Activated T-cell treated with anti-CD3 and anti-CD28 coated beads, Interleukin-2, amount 50 U/mL, for 72 hours (primary cell): ENCODE measurements at regions not wholly inside any gene's neighbourhood (a gene's known extent, or its start where the extent isn't known, plus 50 kb on each side); places are given as distances from the start of the nearest gene placed in this dataset.
"Not testable (repeated sequence)": the region's sequence is repeated elsewhere in the genome, so short reads cannot be mapped to it uniquely, and the experiment has no call there.

Experiments used
- ATAC-seq, 2 donors: fragments of 150-1000 bp; cut with Tn5 transposase; replicated peaks in 1 of 2; 2 replicates each; pipeline ENCODE4 v1.10.0; 2021; ENCODE audit warnings: moderate library complexity in 2 of 2, mild to moderate bottlenecking in 1 of 2
- DNase-seq, 2 donors: peaks; one replicate each; pipeline ENCODE4 v3.0.0; 2021 to 2022; ENCODE audit warnings: mixed read lengths in 1 of 2
- H3K27ac Mint-ChIP-seq: one replicate; pipeline ENCODE4 v1.8.0; 2022; ENCODE audit warnings: mild to moderate bottlenecking, moderate library complexity, mixed read lengths
- H3K27me3 Mint-ChIP-seq: one replicate; pipeline ENCODE4 v1.8.0; 2022; ENCODE audit warnings: low read depth, mixed read lengths
- H3K36me3 Mint-ChIP-seq, 2 donors: one replicate each; pipeline ENCODE4 v1.8.0; 2022; ENCODE audit warnings: mixed read lengths in 2 of 2, mild to moderate bottlenecking in 1 of 2; ENCODE audit not compliant: insufficient read depth in 2 of 2
- H3K4me1 Mint-ChIP-seq: one replicate; pipeline ENCODE4 v1.8.0; 2022; ENCODE audit warnings: low read depth, mixed read lengths
- H3K4me3 Mint-ChIP-seq, 2 donors: one replicate each; pipeline ENCODE4 v1.8.0; 2022; ENCODE audit warnings: mild to moderate bottlenecking in 2 of 2, mixed read lengths in 2 of 2, moderate library complexity in 2 of 2
- H3K9me3 Mint-ChIP-seq, 2 donors: one replicate each; pipeline ENCODE4 v1.8.0; 2022; ENCODE audit warnings: mixed read lengths in 2 of 2

- no peaks in the 10 kb centered on the region for H3K9me3 Mint-ChIP-seq
- no peak overlapping the region for H3K4me3 Mint-ChIP-seq
- H3K27me3 Mint-ChIP-seq, result peaks cover 7% of the 10 kb centered on the region
- H3K4me1 Mint-ChIP-seq, result peaks cover 18% of the 10 kb centered on the region
- peaks cover 0 to 1% of the 10 kb centered on the region in 2 donors for H3K36me3 Mint-ChIP-seq
- H3K27ac Mint-ChIP-seq, result no peak overlapping the region
- DNase-seq, result no peak
- no peak for ATAC-seq
These were observed 197.0 kb downstream of the DLL1 start for GRCh38 chr6:170093658-170094596.

DNA sequence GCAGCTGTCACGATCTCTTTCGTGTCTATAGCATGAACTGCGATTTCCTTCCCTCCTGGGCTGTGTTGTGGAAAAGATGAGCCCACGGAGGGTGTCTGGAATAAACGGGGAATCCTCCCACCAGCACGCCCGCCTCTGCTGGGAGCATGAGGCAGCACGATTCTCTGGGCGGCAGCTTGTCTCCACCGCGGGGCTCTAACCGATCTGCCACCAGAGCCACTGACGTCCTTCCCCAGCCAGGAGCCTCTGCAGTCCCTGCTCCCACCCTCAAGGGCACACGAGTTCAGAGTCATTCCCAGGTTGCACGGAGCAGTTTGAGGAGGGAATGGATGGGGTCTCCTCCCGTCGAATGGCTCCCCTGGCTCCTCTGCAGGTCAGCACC is 197.6 kb downstream of the DLL1 start:
- H3K9me3 Mint-ChIP-seq, result no peaks in the 10 kb centered on the region
- H3K27me3 Mint-ChIP-seq, result peaks cover 7% of the 10 kb centered on the region
- H3K36me3 Mint-ChIP-seq, result peaks cover 0 to 1% of the 10 kb centered on the region in 2 donors
- peaks cover 24% of the 10 kb centered on the region for H3K4me1 Mint-ChIP-seq
- no peak overlapping the region for H3K4me3 Mint-ChIP-seq
- DNase-seq (no peak), ATAC-seq (no peak)
- H3K27ac Mint-ChIP-seq, result no peak overlapping the region

- no peak overlapping the region for H3K27ac Mint-ChIP-seq
- peaks cover 28% of the 10 kb centered on the region for H3K4me1 Mint-ChIP-seq
- DNase-seq, result no peak
- ATAC-seq, result no peak
- no peaks in the 10 kb centered on the region for H3K9me3 Mint-ChIP-seq
- H3K4me3 Mint-ChIP-seq, result no peak overlapping the region
- H3K36me3 Mint-ChIP-seq, result peaks cover 2 to 4% of the 10 kb centered on the region in 2 donors
- H3K27me3 Mint-ChIP-seq, result peaks cover 7% of the 10 kb centered on the region
These were observed 198.1 kb downstream of the DLL1 start for GRCh38 chr6:170092826-170093225.

- peaks cover 7% of the 10 kb centered on the region for H3K27me3 Mint-ChIP-seq
- H3K4me3 Mint-ChIP-seq, result no peak overlapping the region
- no peaks in the 10 kb centered on the region for H3K9me3 Mint-ChIP-seq
- no peak overlapping the region for H3K27ac Mint-ChIP-seq
- peaks cover 3 to 6% of the 10 kb centered on the region in 2 donors for H3K36me3 Mint-ChIP-seq
- H3K4me1 Mint-ChIP-seq, result peaks cover 30% of the 10 kb centered on the region
- ATAC-seq (no peak), DNase-seq (no peak)
These were observed 199.0 kb downstream of the DLL1 start for GRCh38 chr6:170091639-170092579.

DNA sequence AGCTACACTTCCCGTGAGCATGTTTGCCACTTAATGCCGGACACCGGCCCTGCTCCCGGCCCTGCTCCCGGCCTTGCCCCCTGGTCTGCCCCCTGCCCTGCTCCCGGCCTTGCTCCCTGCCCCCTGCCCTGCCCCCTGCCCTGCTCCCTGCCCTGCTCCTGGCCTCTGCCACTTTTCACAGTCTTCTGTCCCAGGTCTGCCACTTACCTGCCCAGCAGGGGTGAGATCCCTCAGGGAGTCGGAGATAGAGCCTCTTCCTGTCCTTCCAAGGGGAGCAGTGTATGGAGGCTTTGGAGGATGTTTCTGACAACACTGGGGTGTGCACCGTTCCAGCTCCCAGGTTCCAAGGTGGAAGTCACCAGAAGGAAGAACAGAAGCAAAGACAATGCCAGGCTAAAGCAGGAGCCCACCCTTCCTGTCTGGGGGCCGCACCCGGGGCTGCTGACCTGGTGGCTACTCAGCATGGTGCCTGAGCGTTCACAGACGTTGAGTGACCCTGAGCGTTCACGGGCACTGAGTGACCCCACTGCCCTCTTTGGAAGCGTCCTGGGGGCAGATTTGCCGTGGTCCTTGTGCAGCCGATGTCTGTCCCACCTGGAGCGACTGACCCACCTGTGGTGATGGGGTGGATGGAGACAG is 199.8 kb downstream of the DLL1 start:
- Mint-ChIP-seq H3K9me3 (no peaks in the 10 kb centered on the region), H3K27me3 (peaks cover under 1% of the 10 kb centered on the region), H3K27ac (no peak overlapping the region), H3K36me3 (peaks cover 3 to 6% of the 10 kb centered on the region in 2 donors), H3K4me1 (peaks cover 30% of the 10 kb centered on the region), H3K4me3 (no peak overlapping the region)
- DNase-seq, result no peak
- ATAC-seq, result no peak

DNA sequence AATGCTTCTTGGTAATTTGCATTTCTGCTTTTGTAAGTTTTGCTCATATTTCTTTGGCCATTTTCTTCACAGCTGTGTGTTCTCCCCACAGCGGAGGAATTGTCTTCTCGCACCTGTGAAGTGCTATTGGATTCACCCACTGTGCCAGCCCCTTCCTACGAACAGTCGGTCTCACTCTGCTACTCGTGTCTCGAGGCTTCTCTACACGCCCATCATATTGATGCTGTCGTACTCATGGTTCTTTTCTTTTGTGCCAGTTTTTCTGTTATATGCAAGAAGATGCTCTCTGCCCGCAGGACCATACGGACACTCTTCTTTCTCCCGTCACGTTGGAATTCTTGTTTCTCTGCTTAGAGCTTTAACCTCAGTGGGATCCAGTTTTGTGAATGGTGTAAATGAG is 200.3 kb downstream of the DLL1 start:
- Mint-ChIP-seq H3K4me1 (peaks cover 30% of the 10 kb centered on the region), H3K27me3 (no peaks in the 10 kb centered on the region), H3K4me3 (peak overlapping the region; percentile 95 to 96), H3K27ac (peak overlapping the region; percentile 97), H3K36me3 (peaks cover 3 to 6% of the 10 kb centered on the region in 2 donors), H3K9me3 (no peaks in the 10 kb centered on the region)
- DNase-seq (no peak), ATAC-seq (no peak)

- peaks cover 30% of the 10 kb centered on the region for H3K4me1 Mint-ChIP-seq
- DNase-seq (no peak), ATAC-seq (peak in 1 of 2 donors; percentile 4)
- H3K27ac Mint-ChIP-seq, result peak overlapping the region; percentile 97
- H3K27me3 Mint-ChIP-seq, result no peaks in the 10 kb centered on the region
- H3K4me3 Mint-ChIP-seq, result peak overlapping the region; percentile 95 to 96
- H3K9me3 Mint-ChIP-seq, result no peaks in the 10 kb centered on the region
- peaks cover 3 to 6% of the 10 kb centered on the region in 2 donors for H3K36me3 Mint-ChIP-seq
These were observed 200.9 kb downstream of the DLL1 start for GRCh38 chr6:170089963-170090362.

GRCh38 chr6:170088582-170088955 is 202.3 kb downstream of the DLL1 start:
- H3K9me3 Mint-ChIP-seq, result no peaks in the 10 kb centered on the region
- peaks cover 30% of the 10 kb centered on the region for H3K4me1 Mint-ChIP-seq
- DNase-seq (peak in 1 of 2 donors; percentile 14), ATAC-seq (peak in 1 of 2 donors; percentile 14)
- peaks cover 3 to 6% of the 10 kb centered on the region in 2 donors for H3K36me3 Mint-ChIP-seq
- H3K27ac Mint-ChIP-seq, result no peak overlapping the region
- H3K4me3 Mint-ChIP-seq, result peak overlapping the region; percentile 76 to 96
- H3K27me3 Mint-ChIP-seq, result no peaks in the 10 kb centered on the region

- DNase-seq (peak; percentile 66 to 74), ATAC-seq (peak; percentile 78 to 79)
- H3K27ac Mint-ChIP-seq, result peak overlapping the region; percentile 53
- H3K27me3 Mint-ChIP-seq, result no peaks in the 10 kb centered on the region
- H3K36me3 Mint-ChIP-seq, result peaks cover 3 to 6% of the 10 kb centered on the region in 2 donors
- peaks cover 32% of the 10 kb centered on the region for H3K4me1 Mint-ChIP-seq
- H3K4me3 Mint-ChIP-seq, result peak overlapping the region; percentile 76 to 96
- H3K9me3 Mint-ChIP-seq, result no peaks in the 10 kb centered on the region
These were observed 202.8 kb downstream of the DLL1 start for GRCh38 chr6:170087941-170088581.

DNA sequence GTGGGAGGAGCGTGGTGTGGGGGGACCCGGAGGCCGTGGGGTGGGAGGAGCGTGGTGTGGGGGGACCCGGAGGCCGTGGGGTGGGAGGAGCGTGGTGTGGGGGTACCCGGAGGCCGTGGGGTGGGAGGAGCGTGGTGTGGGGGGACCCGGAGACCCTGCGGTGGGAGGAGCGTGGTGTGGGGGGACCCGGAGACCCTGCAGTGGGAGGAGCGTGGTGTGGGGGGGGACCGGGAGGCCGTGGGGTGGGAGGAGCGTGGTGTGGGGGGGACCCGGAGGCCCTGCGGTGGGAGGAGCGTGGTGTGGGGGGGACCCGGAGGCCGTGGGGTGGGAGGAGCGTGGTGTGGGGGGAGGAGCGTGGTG is 203.5 kb downstream of the DLL1 start:
- H3K4me1 Mint-ChIP-seq, result peaks cover 35% of the 10 kb centered on the region
- DNase-seq, H3K9me3 Mint-ChIP-seq, H3K4me3 Mint-ChIP-seq, H3K27ac Mint-ChIP-seq, ATAC-seq, H3K27me3 Mint-ChIP-seq, H3K36me3 Mint-ChIP-seq: not testable (repeated sequence)

DNA sequence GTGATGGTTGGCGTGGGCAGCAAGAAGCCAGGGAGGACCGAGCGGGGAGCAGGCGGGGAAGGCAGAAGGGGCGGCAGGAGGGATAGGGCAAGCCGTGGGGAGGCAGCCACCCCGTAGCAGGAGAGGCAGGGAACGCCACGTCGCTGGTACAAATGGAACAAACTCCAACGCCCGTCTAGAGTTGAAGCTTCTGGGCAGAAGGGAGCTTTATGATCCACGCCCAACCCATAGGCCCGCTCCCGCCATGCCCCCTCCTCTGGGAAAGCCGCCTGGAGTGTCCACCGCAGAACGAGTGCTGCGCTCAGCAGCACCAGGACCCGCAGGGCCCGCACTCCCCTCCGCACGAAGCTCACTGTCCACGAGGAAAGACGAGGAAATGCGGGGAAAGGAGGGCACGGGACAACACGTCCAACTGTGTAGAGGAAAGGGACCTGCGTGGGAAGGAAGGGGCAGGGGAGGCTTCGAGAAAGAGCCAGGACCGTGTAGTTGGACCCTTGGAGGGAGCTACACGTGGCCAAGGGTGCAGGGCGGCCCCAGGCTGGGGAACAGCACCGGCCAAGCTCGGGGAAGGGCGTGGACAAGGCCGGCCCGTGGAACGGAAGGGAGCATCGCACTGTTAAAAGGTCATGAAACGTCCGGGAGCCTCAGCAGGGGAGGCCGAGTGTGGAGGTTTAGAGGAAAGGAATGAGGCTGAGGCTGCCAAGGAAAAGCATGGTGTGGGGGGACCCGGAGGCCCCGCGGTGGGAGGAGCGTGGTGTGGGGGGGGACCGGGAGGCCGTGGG is 204.0 kb downstream of the DLL1 start:
- Mint-ChIP-seq H3K27ac (no peak overlapping the region), H3K4me1 (peaks cover 35% of the 10 kb centered on the region), H3K36me3 (peaks cover 3 to 6% of the 10 kb centered on the region in 2 donors), H3K9me3 (no peaks in the 10 kb centered on the region), H3K27me3 (no peaks in the 10 kb centered on the region), H3K4me3 (peak overlapping the region; percentile 29 to 72)
- no peak for DNase-seq
- no peak for ATAC-seq
